ENCODE measurements at regions not wholly inside any gene's neighbourhood (a gene's known extent, or its start where the extent isn't known, plus 50 kb on each side); places are given as distances from the start of the nearest gene placed in this dataset.

GRCh38 chr10:1957057-1957456 lies 219.7 kb upstream of the ADARB2 start:
- TF ChIP-seq CTCF (IDR thresholded peaks at IDR 0.05) (no peak), POLR2A (IDR thresholded peaks at IDR 0.05) (no peak), POLR2AphosphoS5 (IDR thresholded peaks at IDR 0.05) (no peak)
